Prostate gland (tissue), 2 donors: ENCODE measurements at regions not wholly inside any gene's neighbourhood (a gene's known extent, or its start where the extent isn't known, plus 50 kb on each side); places are given as distances from the start of the nearest gene placed in this dataset.

Experiments
- CTCF ChIP-seq, 4 experiments: fragments of 200-600 bp in 2 of 4; fragments of 450-650 bp in 2 of 4; sonication (generic) in 2 of 4; IDR thresholded peaks; 1 replicate in 3 of 4; 2 replicates in 1 of 4; pipeline ENCODE4 v1.5.1; 2016 to 2019; ENCODE audit warnings: antibody characterized with exemption in 4 of 4, mild to moderate bottlenecking in 2 of 4, moderate library complexity in 2 of 4
- POLR2A ChIP-seq: fragments of 450-650 bp; IDR thresholded peaks from one replicate; pipeline ENCODE4 v1.6.1; 2016; ENCODE audit warnings: antibody characterized with exemption, mild to moderate bottlenecking
- POLR2AphosphoS5 ChIP-seq: sonication (generic); formaldehyde crosslinking; IDR thresholded peaks from one replicate; pipeline ENCODE4 v1.6.1; 2017; ENCODE audit warnings: antibody characterized with exemption

- TF ChIP-seq CTCF (IDR thresholded peaks at IDR 0.05) = no peak
- no peak for TF ChIP-seq POLR2A
- no peak for TF ChIP-seq POLR2AphosphoS5
Observed at GRCh38 chr5:92484484-92484883, 1096.5 kb downstream of the NR2F1-AS1 start.
